HG02642 (cell line): ENCODE measurements at regions not wholly inside any gene's neighbourhood (a gene's known extent, or its start where the extent isn't known, plus 50 kb on each side); places are given as distances from the start of the nearest gene placed in this dataset.
A peak's percentile ranks its signal among the peaks of the same experiment; 100 is the strongest.

ENCODE experiments used
- ATAC-seq: cut with Tn5 transposase; IDR thresholded peaks from one replicate; pipeline ENCODE4 v1.9.1; 2021; ENCODE audit warnings: mild to moderate bottlenecking; ENCODE audit not compliant: unreplicated experiment, poor library complexity

GRCh38 chr10:62887642-62888041 lies 71.5 kb upstream of the EGR2 start:
- no peak for ATAC-seq

GRCh38 chr10:62885684-62886461 lies 69.7 kb upstream of the EGR2 start:
- no peak for ATAC-seq

- ATAC-seq = no peak
Observed at GRCh38 chr10:62880162-62880561, 64.0 kb upstream of the EGR2 start.

GRCh38 chr10:62873866-62874265 lies 57.7 kb upstream of the EGR2 start:
- ATAC-seq = no peak

- ATAC-seq = peak; percentile 86
Observed at GRCh38 chr10:62870866-62871265, 54.7 kb upstream of the EGR2 start.

GRCh38 chr10:62869958-62870357 lies 53.8 kb upstream of the EGR2 start:
- no peak for ATAC-seq

- ATAC-seq = no peak
Observed at GRCh38 chr10:62866941-62867340, 50.8 kb upstream of the EGR2 start.

- ATAC-seq = no peak
Observed at GRCh38 chr10:62866451-62866850, 50.3 kb upstream of the EGR2 start.
